Loucy (cell line): ENCODE measurements at regions not wholly inside any gene's neighbourhood (a gene's known extent, or its start where the extent isn't known, plus 50 kb on each side); places are given as distances from the start of the nearest gene placed in this dataset.

Experiments
- CTCF ChIP-seq: fragments of 200-600 bp; sonication (generic); conservative IDR thresholded peaks from 2 replicates; pipeline ENCODE4 v1.5.1; 2014; ENCODE audit warnings: mild to moderate bottlenecking, antibody characterized with exemption, low read length
- EZH2phosphoT487 ChIP-seq: fragments of 200-600 bp; IDR thresholded peaks from 2 replicates; pipeline ENCODE4 v1.6.1; 2018; ENCODE audit warnings: antibody characterized with exemption, mild to moderate bottlenecking, moderate library complexity, borderline replicate concordance

- no peak for TF ChIP-seq CTCF
- TF ChIP-seq EZH2phosphoT487: no peak
These were observed 601.7 kb downstream of the NPHP4 start for GRCh38 chr1:5390504-5390903.
